GM13976 (cell line): ENCODE measurements at regions not wholly inside any gene's neighbourhood (a gene's known extent, or its start where the extent isn't known, plus 50 kb on each side); places are given as distances from the start of the nearest gene placed in this dataset.
"Not testable (repeated sequence)": the region's sequence is repeated elsewhere in the genome, so short reads cannot be mapped to it uniquely, and the experiment has no call there.

Experiments used
- DNase-seq: peaks from one replicate; pipeline ENCODE4 v3.0.0; 2012; ENCODE audit warnings: low spot score
- CTCF ChIP-seq: IDR thresholded peaks from 2 replicates; pipeline ENCODE4 v1.5.1; 2012; ENCODE audit warnings: borderline replicate concordance, mild to moderate bottlenecking; ENCODE audit not compliant: insufficient read depth; ENCODE audit errors: extremely low read depth, missing control alignments, control extremely low read depth
- in situ Hi-C: fragments of 300-500 bp; cut with MboI; formaldehyde crosslinking; loops from one replicate; pipeline ENCODE4 v1.12.0; 2022; ENCODE audit warnings: low sequenced_read_pairs, mixed read lengths, inconsistent platforms; ENCODE audit not compliant: unreplicated experiment

- no peak for DNase-seq
- in situ Hi-C loops: no loop called here
- no peak for TF ChIP-seq CTCF
Measured at GRCh38 chr3:177889652-177890358, 646.4 kb upstream of the KCNMB2 start.

- no peak for TF ChIP-seq CTCF
- no peak for DNase-seq
- in situ Hi-C loops: no loop called here
Measured at GRCh38 chr3:177890359-177890683, 645.9 kb upstream of the KCNMB2 start.

GRCh38 chr3:177891569-177891968, 644.7 kb upstream of the KCNMB2 start:
- DNase-seq, in situ Hi-C loops: not testable (repeated sequence)

- DNase-seq: no peak
- TF ChIP-seq CTCF: no peak
- in situ Hi-C loops: no loop called here
Measured at GRCh38 chr3:177893331-177893730, 642.9 kb upstream of the KCNMB2 start.

- no peak for TF ChIP-seq CTCF
- in situ Hi-C loops: no loop called here
- no peak for DNase-seq
Measured at GRCh38 chr3:177894081-177894728, 642.0 kb upstream of the KCNMB2 start.

- no peak for DNase-seq
- in situ Hi-C loops: no loop called here
- no peak for TF ChIP-seq CTCF
Measured at GRCh38 chr3:177898185-177898584, 638.1 kb upstream of the KCNMB2 start.

GRCh38 chr3:177899275-177900067, 636.8 kb upstream of the KCNMB2 start:
- in situ Hi-C loops: no loop called here
- no peak for TF ChIP-seq CTCF
- DNase-seq: no peak
